C4-2B (cell line): ENCODE measurements at regions not wholly inside any gene's neighbourhood (a gene's known extent, or its start where the extent isn't known, plus 50 kb on each side); places are given as distances from the start of the nearest gene placed in this dataset.

Source experiments
- H3K27ac ChIP-seq: fragments of 450-650 bp; 2 replicates; pipeline ENCODE4 v1.5.1; 2017
- ZFX ChIP-seq: fragments of 450-650 bp; IDR thresholded peaks from 2 replicates; pipeline ENCODE4 v1.6.1; 2017
- TF ChIP-seq, protein P1 (sequence below): fragments of 450-650 bp; conservative IDR thresholded peaks from 2 replicates; pipeline ENCODE4 v1.5.1; 2017; ENCODE audit warnings: mild to moderate bottlenecking

DNA sequence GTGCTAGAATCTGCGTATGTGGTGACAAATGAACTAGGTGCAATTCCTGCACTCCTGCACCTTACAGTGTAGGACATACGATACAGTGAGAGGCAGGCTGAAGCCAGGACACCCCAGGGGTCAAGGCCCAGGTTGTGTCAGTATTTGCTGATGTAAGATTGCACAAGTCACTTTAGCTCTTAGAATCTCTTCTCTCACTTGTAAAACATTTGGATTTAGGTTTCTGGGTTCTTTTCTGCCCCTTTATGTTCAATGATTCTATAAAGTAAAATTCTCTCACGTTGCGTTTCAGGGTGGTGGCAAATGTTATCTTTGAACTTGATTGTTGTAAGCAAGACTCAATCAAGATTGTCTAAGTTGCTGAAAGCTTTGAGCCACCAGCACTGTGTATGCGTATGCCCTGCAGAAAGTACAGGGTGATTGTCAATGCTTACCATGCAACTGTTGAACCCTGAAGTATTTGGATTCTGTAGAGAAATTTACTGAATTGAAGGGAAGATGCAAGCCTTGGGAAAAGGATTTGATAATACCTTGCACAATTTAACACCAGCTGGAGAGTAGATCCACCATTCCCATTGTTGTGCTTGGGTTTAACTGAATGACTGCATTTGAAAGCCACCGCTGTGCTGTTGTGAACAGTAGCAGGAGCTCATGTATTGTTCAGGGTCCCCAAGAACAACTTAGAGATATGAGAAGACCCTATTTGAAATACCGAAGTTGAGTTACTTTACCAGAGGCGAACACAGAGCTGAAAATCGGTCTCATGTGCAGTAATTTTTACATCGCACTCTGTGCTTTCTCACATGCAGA, 106.1 kb upstream of the CITED2 start:
- no peak for TF ChIP-seq ZFX
- TF ChIP-seq, protein P1, sequence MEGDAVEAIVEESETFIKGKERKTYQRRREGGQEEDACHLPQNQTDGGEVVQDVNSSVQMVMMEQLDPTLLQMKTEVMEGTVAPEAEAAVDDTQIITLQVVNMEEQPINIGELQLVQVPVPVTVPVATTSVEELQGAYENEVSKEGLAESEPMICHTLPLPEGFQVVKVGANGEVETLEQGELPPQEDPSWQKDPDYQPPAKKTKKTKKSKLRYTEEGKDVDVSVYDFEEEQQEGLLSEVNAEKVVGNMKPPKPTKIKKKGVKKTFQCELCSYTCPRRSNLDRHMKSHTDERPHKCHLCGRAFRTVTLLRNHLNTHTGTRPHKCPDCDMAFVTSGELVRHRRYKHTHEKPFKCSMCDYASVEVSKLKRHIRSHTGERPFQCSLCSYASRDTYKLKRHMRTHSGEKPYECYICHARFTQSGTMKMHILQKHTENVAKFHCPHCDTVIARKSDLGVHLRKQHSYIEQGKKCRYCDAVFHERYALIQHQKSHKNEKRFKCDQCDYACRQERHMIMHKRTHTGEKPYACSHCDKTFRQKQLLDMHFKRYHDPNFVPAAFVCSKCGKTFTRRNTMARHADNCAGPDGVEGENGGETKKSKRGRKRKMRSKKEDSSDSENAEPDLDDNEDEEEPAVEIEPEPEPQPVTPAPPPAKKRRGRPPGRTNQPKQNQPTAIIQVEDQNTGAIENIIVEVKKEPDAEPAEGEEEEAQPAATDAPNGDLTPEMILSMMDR, result no peak
- no peak overlapping the region for H3K27ac ChIP-seq

DNA sequence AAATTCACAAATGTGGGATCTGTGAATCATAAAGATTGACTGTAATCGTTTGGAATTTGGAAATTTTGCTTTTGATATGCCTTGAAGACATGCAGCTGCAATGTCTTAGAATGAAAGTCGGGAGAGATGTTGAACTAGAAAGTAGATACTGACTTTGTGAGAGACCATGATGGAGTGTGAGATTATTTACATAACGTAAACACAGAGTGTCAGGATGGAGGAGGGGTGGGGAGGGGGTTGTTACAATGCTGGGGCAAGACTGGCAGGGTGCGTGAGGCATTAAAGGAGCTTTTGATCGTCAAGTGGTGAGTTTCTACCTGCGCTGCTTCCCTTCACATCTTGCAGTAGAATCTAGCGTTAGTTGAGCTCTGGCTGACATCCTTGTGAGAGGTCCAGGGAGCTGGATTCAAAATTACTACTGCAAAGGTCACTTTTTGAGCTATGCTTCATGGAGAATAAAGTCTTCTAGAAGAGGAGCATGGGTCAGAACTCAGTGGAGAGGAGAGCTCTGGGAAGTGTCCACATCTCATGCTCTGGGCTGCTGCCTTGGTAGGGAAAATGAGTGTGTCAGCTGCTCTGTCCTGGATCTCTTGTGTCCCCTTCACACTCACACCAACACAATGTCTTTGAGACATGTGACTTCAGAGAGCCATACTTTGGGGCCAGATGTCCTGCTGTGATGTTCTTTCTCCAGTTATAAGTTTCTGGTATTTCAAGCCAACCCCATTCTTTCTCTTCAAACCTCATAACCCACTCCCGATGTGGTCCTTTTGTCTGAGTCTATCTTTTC, 105.2 kb upstream of the CITED2 start:
- no peak for TF ChIP-seq ZFX
- TF ChIP-seq, protein P1, result no peak
- H3K27ac ChIP-seq, result no peak overlapping the region

DNA sequence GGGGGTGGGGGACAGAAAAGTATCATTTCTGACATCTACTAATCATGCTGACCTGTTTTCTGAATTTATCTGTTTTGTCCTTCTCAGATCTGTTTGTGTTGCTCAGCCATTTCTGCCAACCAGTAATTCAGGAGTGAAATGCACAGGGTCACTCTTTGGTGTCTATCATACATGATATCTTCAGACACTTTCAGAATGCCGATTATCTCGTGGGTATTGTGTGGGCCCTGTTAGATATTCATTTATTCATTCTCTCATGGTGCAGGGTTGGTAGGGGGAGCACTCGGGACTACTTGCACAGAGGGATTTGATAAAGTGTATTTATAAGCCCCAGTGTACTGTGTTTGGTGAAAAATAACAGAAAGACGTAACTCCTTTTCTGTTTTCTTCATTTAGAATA, 101.2 kb upstream of the CITED2 start:
- H3K27ac ChIP-seq, result no peak overlapping the region
- TF ChIP-seq, protein P1, result no peak
- no peak for TF ChIP-seq ZFX

DNA sequence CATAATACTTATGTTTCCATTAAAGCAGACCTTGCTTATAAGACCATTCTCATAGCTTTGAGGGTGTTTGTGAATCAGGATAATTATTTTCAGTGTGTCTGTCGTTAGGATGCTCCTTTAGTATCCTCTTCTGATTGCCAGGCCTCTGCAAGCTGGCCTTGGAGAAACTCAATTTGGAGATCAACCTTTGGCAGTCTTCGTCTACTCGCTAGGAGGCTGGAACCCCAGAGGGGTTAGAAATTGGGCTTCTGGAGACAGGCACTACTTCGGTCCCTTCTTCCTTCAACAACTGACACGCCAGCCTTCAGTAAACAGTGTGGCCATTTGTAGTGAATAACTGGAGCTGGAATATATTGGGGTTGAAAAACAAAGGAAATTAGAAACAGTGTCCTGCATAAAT, 100.8 kb upstream of the CITED2 start:
- no peak for TF ChIP-seq ZFX
- TF ChIP-seq, protein P1, result no peak
- no peak overlapping the region for H3K27ac ChIP-seq

DNA sequence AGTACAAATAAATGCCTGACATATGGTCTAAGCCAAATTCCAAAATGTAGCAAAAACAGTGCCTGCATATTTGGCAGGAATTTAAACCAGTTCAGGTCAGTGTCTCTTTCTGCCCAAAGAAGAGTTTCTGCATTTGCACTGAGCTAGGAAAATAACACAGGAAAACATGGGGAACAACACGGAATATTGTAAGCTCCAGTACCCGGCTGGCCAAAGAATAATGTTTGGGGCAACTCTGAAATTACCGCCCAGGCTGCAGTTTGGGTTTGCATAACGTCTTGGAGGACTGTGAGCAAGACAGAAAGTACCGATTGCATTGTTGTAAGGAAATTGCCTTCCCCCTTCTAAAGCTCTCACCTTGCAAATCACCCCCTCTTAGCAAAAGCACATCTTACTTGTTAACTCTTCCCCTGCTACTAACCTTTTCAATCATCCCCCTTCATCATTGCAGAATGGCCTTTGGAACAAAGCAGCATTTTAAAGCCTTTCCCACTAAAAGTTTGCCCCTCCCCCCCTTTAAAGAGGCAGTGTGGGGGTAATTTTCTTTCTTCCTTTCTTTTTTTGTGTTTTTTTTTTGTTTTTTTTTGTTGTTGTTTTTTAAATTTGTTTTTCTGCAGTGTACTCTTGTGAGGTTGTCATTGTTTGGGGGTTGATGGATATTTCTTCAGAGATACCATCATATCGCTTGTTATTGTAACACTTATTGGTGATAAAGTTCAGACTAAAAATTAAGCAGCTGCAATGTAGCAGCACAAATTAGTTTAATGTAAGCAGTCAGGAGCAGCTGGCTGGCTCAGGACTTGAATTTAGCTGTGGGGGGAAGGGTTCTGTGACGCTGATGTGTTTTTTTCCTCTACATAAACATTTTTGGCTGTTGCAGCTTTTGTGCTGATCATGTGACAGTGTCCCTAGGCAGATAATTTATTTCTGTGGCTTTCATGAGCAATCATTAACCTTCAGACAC, 100.0 kb upstream of the CITED2 start:
- TF ChIP-seq, protein P1, result no peak
- no peak for TF ChIP-seq ZFX
- no peak overlapping the region for H3K27ac ChIP-seq

DNA sequence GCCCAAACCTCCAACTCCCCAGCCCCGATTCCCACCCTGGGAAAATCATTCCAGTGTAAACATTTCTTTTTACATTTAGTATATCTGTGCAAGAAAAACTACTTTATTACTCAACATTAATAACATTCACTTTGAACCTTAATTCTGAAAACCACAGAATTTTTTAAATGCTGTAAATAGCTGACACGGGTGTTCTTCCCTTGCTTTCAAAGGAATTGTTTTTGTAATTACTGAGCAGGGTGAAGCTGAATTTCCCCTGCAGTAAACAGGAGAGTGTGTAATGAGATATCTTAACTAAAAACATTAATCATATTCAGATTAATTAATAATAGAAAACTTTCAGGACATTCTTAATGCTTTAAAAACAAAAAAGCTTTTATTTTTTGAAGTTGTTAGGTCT, 99.3 kb upstream of the CITED2 start:
- TF ChIP-seq, protein P1, result no peak
- H3K27ac ChIP-seq, result no peak overlapping the region
